GM12872 (cell line): ENCODE measurements at regions not wholly inside any gene's neighbourhood (a gene's known extent, or its start where the extent isn't known, plus 50 kb on each side); places are given as distances from the start of the nearest gene placed in this dataset.

Experiments used
- CTCF ChIP-seq: IDR thresholded peaks from 3 replicates; pipeline ENCODE4 v1.5.1; 2011; ENCODE audit warnings: low read depth, mild to moderate bottlenecking, low read length, moderate library complexity; ENCODE audit not compliant: insufficient read depth

DNA sequence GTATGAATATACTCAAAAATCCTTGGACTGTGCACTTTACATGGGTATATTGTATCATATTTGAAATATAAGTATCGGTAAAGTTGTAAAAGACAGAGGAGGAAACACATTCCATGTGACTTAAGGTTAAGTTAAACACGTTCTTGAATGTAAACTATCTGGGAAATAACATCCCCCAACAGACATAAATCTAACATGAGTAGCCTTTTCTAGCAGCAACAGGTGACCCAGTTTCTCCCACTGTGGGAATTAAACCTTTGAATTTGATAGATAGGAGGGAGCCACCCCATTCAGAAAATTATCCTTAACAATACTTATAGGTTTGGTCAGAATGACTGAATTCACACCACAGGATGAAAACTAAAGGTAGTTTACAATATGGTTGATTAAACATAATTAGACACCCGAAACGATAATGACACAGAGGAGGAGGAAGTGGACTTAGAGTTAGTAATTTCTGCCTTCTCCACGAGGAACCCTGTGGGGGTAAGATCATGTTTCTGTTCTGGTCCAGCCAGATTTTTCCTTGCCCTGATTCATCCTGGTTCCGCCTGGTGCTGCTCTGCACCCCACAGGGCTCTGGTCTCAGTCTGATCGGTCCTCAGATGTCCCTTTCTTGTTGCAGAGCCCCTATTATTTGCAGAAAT is 84.6 kb upstream of the DNAH5 start:
- no peak for TF ChIP-seq CTCF

DNA sequence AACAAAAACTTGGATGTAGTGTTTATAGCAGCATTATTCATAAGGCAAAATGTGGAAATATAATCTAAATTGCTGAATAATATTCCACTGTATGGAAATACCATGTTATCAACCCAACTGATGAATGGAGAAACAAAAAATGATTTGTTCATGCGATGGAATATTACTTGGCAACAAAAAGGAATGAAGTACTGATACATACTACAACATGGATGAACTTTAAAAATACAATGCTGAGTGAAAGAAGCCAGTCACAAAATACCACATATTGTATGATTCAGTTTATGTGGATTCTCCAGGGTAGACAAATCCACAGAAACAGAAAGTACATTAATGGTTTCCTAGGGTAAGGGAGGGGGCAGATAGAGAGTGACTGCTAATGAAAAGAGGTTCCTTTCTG is 83.7 kb upstream of the DNAH5 start:
- no peak for TF ChIP-seq CTCF

DNA sequence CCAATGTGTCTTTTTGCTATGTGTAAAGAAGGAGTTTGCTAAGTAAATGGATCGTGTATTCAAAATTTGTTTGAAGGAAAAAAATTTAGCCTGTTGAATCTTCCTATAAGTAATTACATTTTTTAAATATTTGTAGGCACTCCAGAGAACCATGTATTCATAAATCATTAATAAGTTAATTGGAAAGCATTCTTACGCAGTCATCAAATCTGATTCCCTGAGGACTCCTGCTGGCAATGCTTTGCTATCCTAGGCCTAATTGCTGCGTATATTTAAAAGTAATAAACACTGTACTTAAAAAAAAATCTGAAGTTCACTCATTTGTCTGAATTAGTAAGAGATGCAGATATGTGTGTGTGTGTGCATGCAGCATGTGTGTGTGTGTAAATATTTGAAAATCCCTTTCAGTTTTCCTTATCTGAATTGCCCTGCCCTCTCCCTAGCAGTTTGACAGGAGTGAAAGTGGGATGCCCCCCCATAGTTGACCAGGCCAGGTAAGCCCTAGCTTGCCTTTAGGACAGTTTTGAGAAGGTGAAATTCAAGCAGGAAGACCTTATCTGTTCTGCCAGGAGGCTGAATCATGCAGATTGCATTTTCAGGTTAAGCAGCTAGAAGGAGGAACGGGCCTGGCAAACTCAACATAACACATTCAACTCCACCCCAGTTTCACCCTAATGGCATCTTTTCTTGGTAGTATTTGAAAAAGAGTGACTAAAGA is 81.2 kb upstream of the DNAH5 start:
- TF ChIP-seq CTCF, result no peak

- no peak for TF ChIP-seq CTCF
These were observed 78.5 kb upstream of the DNAH5 start for GRCh38 chr5:14022971-14023370.

DNA sequence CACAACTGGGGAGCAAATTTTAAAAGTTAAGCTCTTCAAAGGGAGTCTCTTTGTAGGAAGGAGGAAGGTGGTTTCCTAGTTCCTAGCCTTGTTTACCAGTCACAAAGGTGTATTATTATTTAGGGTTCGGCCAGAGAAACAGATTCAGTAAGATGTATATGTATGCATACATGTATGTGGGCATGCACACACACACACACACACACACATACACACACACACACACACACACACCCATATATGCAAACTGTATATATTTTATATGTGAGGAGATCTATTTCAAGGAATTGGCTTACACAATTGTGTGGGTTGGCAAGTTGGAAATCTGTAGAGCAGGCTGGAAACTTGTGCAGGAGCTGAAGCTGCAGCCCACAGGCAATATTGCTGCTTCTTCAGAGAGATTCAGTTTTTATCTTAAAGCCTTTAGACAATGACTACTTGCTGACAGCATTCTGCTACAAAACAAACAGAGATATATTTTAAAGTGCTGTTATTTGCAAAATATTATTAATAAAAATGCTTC is 75.3 kb upstream of the DNAH5 start:
- TF ChIP-seq CTCF, result no peak

- TF ChIP-seq CTCF, result no peak
These were observed 73.4 kb upstream of the DNAH5 start for GRCh38 chr5:14017904-14018303.

- no peak for TF ChIP-seq CTCF
These were observed 72.1 kb upstream of the DNAH5 start for GRCh38 chr5:14016549-14016948.
